HG02588 (cell line): ENCODE measurements at regions not wholly inside any gene's neighbourhood (a gene's known extent, or its start where the extent isn't known, plus 50 kb on each side); places are given as distances from the start of the nearest gene placed in this dataset.
"Not testable (repeated sequence)": the region's sequence is repeated elsewhere in the genome, so short reads cannot be mapped to it uniquely, and the experiment has no call there.

Source experiments
- ATAC-seq: cut with Tn5 transposase; IDR thresholded peaks from one replicate; pipeline ENCODE4 v1.9.1; 2021; ENCODE audit warnings: mild to moderate bottlenecking, moderate library complexity; ENCODE audit not compliant: unreplicated experiment

- ATAC-seq: not testable (repeated sequence)
Measured at GRCh38 chr2:129833465-129833864, 146.0 kb upstream of the RAB6C start.

GRCh38 chr2:129847043-129847442, 132.4 kb upstream of the RAB6C start:
- no peak for ATAC-seq

GRCh38 chr2:129849559-129850160, 129.8 kb upstream of the RAB6C start:
- ATAC-seq: peak; percentile 80

- no peak for ATAC-seq
Measured at GRCh38 chr2:129857200-129857599, 122.3 kb upstream of the RAB6C start.

- ATAC-seq: no peak
Measured at GRCh38 chr2:129859175-129859574, 120.3 kb upstream of the RAB6C start.

- no peak for ATAC-seq
Measured at GRCh38 chr2:129860088-129860487, 119.4 kb upstream of the RAB6C start.

- no peak for ATAC-seq
Measured at GRCh38 chr2:129861666-129862288, 117.7 kb upstream of the RAB6C start.

GRCh38 chr2:129862668-129863067, 116.8 kb upstream of the RAB6C start:
- no peak for ATAC-seq

- no peak for ATAC-seq
Measured at GRCh38 chr2:129863350-129863749, 116.1 kb upstream of the RAB6C start.

GRCh38 chr2:129864719-129865118, 114.7 kb upstream of the RAB6C start:
- no peak for ATAC-seq

GRCh38 chr2:129865976-129866375, 113.5 kb upstream of the RAB6C start:
- no peak for ATAC-seq

GRCh38 chr2:129866391-129866790, 113.1 kb upstream of the RAB6C start:
- no peak for ATAC-seq

- no peak for ATAC-seq
Measured at GRCh38 chr2:129868151-129868550, 111.3 kb upstream of the RAB6C start.

- no peak for ATAC-seq
Measured at GRCh38 chr2:129870685-129871241, 108.7 kb upstream of the RAB6C start.

- ATAC-seq: no peak
Measured at GRCh38 chr2:129872446-129872845, 107.0 kb upstream of the RAB6C start.

- ATAC-seq: no peak
Measured at GRCh38 chr2:129876541-129876940, 102.9 kb upstream of the RAB6C start.

- peak; percentile 84 for ATAC-seq
Measured at GRCh38 chr2:129877289-129877741, 102.2 kb upstream of the RAB6C start.

- ATAC-seq: peak; percentile 31
Measured at GRCh38 chr2:129877795-129878775, 101.4 kb upstream of the RAB6C start.

GRCh38 chr2:129879614-129880180, 99.8 kb upstream of the RAB6C start:
- ATAC-seq: no peak

GRCh38 chr2:129880309-129880708, 99.2 kb upstream of the RAB6C start:
- no peak for ATAC-seq

- no peak for ATAC-seq
Measured at GRCh38 chr2:129880971-129881370, 98.5 kb upstream of the RAB6C start.
